ENCODE measurements at regions not wholly inside any gene's neighbourhood (a gene's known extent, or its start where the extent isn't known, plus 50 kb on each side); places are given as distances from the start of the nearest gene placed in this dataset.

- ChIA-PET CTCF (no interaction called here), POLR2A (no interaction called here)
- Mint-ChIP-seq H3K4me3 (no peak overlapping the region), H3K36me3 (no peaks in the 10 kb centered on the region), H3K9me3 (peaks cover 0 to 1% (median 0%) of the 10 kb centered on the region in 11 donors), H3K27ac (no peak overlapping the region), H3K4me1 (no peaks in the 10 kb centered on the region), H3K27me3 (peaks cover 0 to 6% (median 3%) of the 10 kb centered on the region in 5 donors)
- ATAC-seq: no peak
- no peak overlapping the region for H3K27ac ChIP-seq (ENCODE audit: low read depth, low read length)
- DNase-seq: no peak
- no peaks in the 10 kb centered on the region for H3K36me3 ChIP-seq (ENCODE audit: control insufficient read depth in 2 of 3, insufficient read depth in 3 of 3, low read length in 3 of 3)
- intact Hi-C loops (cut with micrococcal nuclease): loop anchor here in 1 of 2 donors (10.0 kb wide), 1 partner anchor 600 kb away; no protein-coding TSS in a partner anchor
- H3K27me3 ChIP-seq (ENCODE audit: control insufficient read depth in 2 of 2, insufficient read depth in 2 of 2, low read length in 2 of 2): no peaks in the 10 kb centered on the region
- H3K4me1 ChIP-seq (ENCODE audit: control insufficient read depth in 2 of 2, insufficient read depth in 2 of 2, low read length in 2 of 2): no peaks in the 10 kb centered on the region
- H3K9me3 ChIP-seq (ENCODE audit: control insufficient read depth in 2 of 3, low read length in 3 of 3): no peaks in the 10 kb centered on the region
- no peak overlapping the region for H3K4me3 ChIP-seq (ENCODE audit: low read length)
Measured at GRCh38 chr15:46304321-46304720, 669.5 kb downstream of the SQOR start.

- H3K27me3 Mint-ChIP-seq: peaks cover 0 to 6% (median 0%) of the 10 kb centered on the region in 5 donors
- H3K4me1 Mint-ChIP-seq: no peaks in the 10 kb centered on the region
- Histone ChIP-seq H3K36me3 (ENCODE audit: control insufficient read depth in 2 of 3, insufficient read depth in 3 of 3, low read length in 3 of 3) (no peaks in the 10 kb centered on the region), H3K9me3 (ENCODE audit: control insufficient read depth in 2 of 3, low read length in 3 of 3) (no peaks in the 10 kb centered on the region), H3K4me1 (ENCODE audit: control insufficient read depth in 2 of 2, insufficient read depth in 2 of 2, low read length in 2 of 2) (no peaks in the 10 kb centered on the region), H3K27me3 (ENCODE audit: control insufficient read depth in 2 of 2, insufficient read depth in 2 of 2, low read length in 2 of 2) (no peaks in the 10 kb centered on the region), H3K27ac (ENCODE audit: low read depth, low read length) (no peak overlapping the region), H3K4me3 (ENCODE audit: low read length) (no peak overlapping the region)
- ATAC-seq (no peak), DNase-seq (no peak)
- no peak overlapping the region for H3K4me3 Mint-ChIP-seq
- ChIA-PET CTCF (no interaction called here), POLR2A (no interaction called here)
- H3K9me3 Mint-ChIP-seq: peaks cover 0 to 1% (median 0%) of the 10 kb centered on the region in 11 donors
- intact Hi-C loops (cut with micrococcal nuclease): loop anchor here in 1 of 2 donors (10.0 kb wide), 1 partner anchor 603 kb away; no protein-coding TSS in a partner anchor
- H3K36me3 Mint-ChIP-seq: no peaks in the 10 kb centered on the region
- H3K27ac Mint-ChIP-seq: no peak overlapping the region
Measured at GRCh38 chr15:46307746-46308145, 672.9 kb downstream of the SQOR start.

- no peaks in the 10 kb centered on the region for H3K27me3 ChIP-seq (ENCODE audit: control insufficient read depth in 2 of 2, insufficient read depth in 2 of 2, low read length in 2 of 2)
- no peaks in the 10 kb centered on the region for H3K4me1 ChIP-seq (ENCODE audit: control insufficient read depth in 2 of 2, insufficient read depth in 2 of 2, low read length in 2 of 2)
- ATAC-seq (no peak), DNase-seq (no peak)
- ChIA-PET CTCF (interaction anchor here (1.2 kb wide), 1 partner anchor 12 kb away, joined by 3 read pairs; no protein-coding TSS in a partner anchor), POLR2A (no interaction called here)
- peaks cover 0 to 1% (median 0%) of the 10 kb centered on the region in 11 donors for H3K9me3 Mint-ChIP-seq
- H3K36me3 ChIP-seq (ENCODE audit: control insufficient read depth in 2 of 3, insufficient read depth in 3 of 3, low read length in 3 of 3): no peaks in the 10 kb centered on the region
- no peak overlapping the region for H3K27ac ChIP-seq (ENCODE audit: low read depth, low read length)
- no peaks in the 10 kb centered on the region for H3K4me1 Mint-ChIP-seq
- H3K36me3 Mint-ChIP-seq: no peaks in the 10 kb centered on the region
- no peaks in the 10 kb centered on the region for H3K9me3 ChIP-seq (ENCODE audit: control insufficient read depth in 2 of 3, low read length in 3 of 3)
- no peak overlapping the region for H3K4me3 ChIP-seq (ENCODE audit: low read length)
- H3K4me3 Mint-ChIP-seq: no peak overlapping the region
- H3K27me3 Mint-ChIP-seq: peaks cover 0 to 6% (median 0%) of the 10 kb centered on the region in 5 donors
- no peak overlapping the region for H3K27ac Mint-ChIP-seq
- intact Hi-C loops (cut with micrococcal nuclease): loop anchor here (10.0 kb wide), 1 partner anchor 605 kb away; no protein-coding TSS in a partner anchor
Measured at GRCh38 chr15:46309914-46310313, 675.1 kb downstream of the SQOR start.

GRCh38 chr15:46312133-46312740 is 677.4 kb downstream of the SQOR start:
- no peaks in the 10 kb centered on the region for H3K4me1 ChIP-seq (ENCODE audit: control insufficient read depth in 2 of 2, insufficient read depth in 2 of 2, low read length in 2 of 2)
- ATAC-seq: peak; percentile 67
- Mint-ChIP-seq H3K36me3 (no peaks in the 10 kb centered on the region), H3K27ac (no peak overlapping the region), H3K4me3 (no peak overlapping the region), H3K4me1 (no peaks in the 10 kb centered on the region), H3K9me3 (peaks cover 0 to 2% (median 0%) of the 10 kb centered on the region in 11 donors), H3K27me3 (peaks cover 0 to 6% (median 0%) of the 10 kb centered on the region in 5 donors)
- CTCF ChIA-PET: interaction anchor here (0.6 to 0.9 kb wide), 3 partner anchors 10 to 12 kb away, joined by 3 read pairs; no protein-coding TSS in a partner anchor
- H3K27me3 ChIP-seq (ENCODE audit: control insufficient read depth in 2 of 2, insufficient read depth in 2 of 2, low read length in 2 of 2): no peaks in the 10 kb centered on the region
- intact Hi-C loops (cut with micrococcal nuclease): loop anchor here in 1 of 2 donors (1.0 to 10.0 kb wide), 2 partner anchors 607 to 1676 kb away; no protein-coding TSS in a partner anchor
- H3K9me3 ChIP-seq (ENCODE audit: control insufficient read depth in 2 of 3, low read length in 3 of 3): no peaks in the 10 kb centered on the region
- POLR2A ChIA-PET: no interaction called here
- no peak overlapping the region for H3K4me3 ChIP-seq (ENCODE audit: low read length)
- no peak overlapping the region for H3K27ac ChIP-seq (ENCODE audit: low read depth, low read length)
- H3K36me3 ChIP-seq (ENCODE audit: control insufficient read depth in 2 of 3, insufficient read depth in 3 of 3, low read length in 3 of 3): no peaks in the 10 kb centered on the region
- DNase-seq: peak in 7 of 9 donors; percentile 2 to 48 (median 39)

- no peaks in the 10 kb centered on the region for H3K4me1 ChIP-seq (ENCODE audit: control insufficient read depth in 2 of 2, insufficient read depth in 2 of 2, low read length in 2 of 2)
- intact Hi-C loops (cut with micrococcal nuclease): loop anchor here in 1 of 2 donors (10.0 kb wide), 1 partner anchor 611 kb away; no protein-coding TSS in a partner anchor
Measured at GRCh38 chr15:46315434-46315833, 680.6 kb downstream of the SQOR start.

GRCh38 chr15:46316024-46316423 is 681.2 kb downstream of the SQOR start:
- no peaks in the 10 kb centered on the region for H3K36me3 ChIP-seq (ENCODE audit: control insufficient read depth in 2 of 3, insufficient read depth in 3 of 3, low read length in 3 of 3)
- CTCF ChIA-PET: no interaction called here
- H3K36me3 Mint-ChIP-seq: no peaks in the 10 kb centered on the region
- H3K27me3 Mint-ChIP-seq: peaks cover 0 to 15% (median 5%) of the 10 kb centered on the region in 5 donors
- H3K27me3 ChIP-seq (ENCODE audit: control insufficient read depth in 2 of 2, insufficient read depth in 2 of 2, low read length in 2 of 2): no peaks in the 10 kb centered on the region
- DNase-seq (no peak), ATAC-seq (no peak)
- H3K4me3 ChIP-seq (ENCODE audit: low read length): no peak overlapping the region
- POLR2A ChIA-PET: no interaction called here
- no peaks in the 10 kb centered on the region for H3K9me3 ChIP-seq (ENCODE audit: control insufficient read depth in 2 of 3, low read length in 3 of 3)
- no peaks in the 10 kb centered on the region for H3K4me1 ChIP-seq (ENCODE audit: control insufficient read depth in 2 of 2, insufficient read depth in 2 of 2, low read length in 2 of 2)
- no peak overlapping the region for H3K27ac ChIP-seq (ENCODE audit: low read depth, low read length)
- peaks cover 0 to 3% (median 0%) of the 10 kb centered on the region in 11 donors for H3K9me3 Mint-ChIP-seq
- H3K4me1 Mint-ChIP-seq: no peaks in the 10 kb centered on the region
- no peak overlapping the region for H3K4me3 Mint-ChIP-seq
- intact Hi-C loops (cut with micrococcal nuclease): loop anchor here in 1 of 2 donors (10.0 kb wide), 1 partner anchor 611 kb away; no protein-coding TSS in a partner anchor
- no peak overlapping the region for H3K27ac Mint-ChIP-seq

More at GRCh38 chr15:46315434-46315833, 680.6 kb downstream of the SQOR start:
- H3K4me3 Mint-ChIP-seq: no peak overlapping the region
- H3K27me3 Mint-ChIP-seq: peaks cover 0 to 9% (median 1%) of the 10 kb centered on the region in 5 donors
- H3K9me3 ChIP-seq (ENCODE audit: control insufficient read depth in 2 of 3, low read length in 3 of 3): no peaks in the 10 kb centered on the region
- POLR2A ChIA-PET: no interaction called here
- DNase-seq: no peak
- H3K4me1 Mint-ChIP-seq: no peaks in the 10 kb centered on the region
- CTCF ChIA-PET: no interaction called here
- H3K27me3 ChIP-seq (ENCODE audit: control insufficient read depth in 2 of 2, insufficient read depth in 2 of 2, low read length in 2 of 2): no peaks in the 10 kb centered on the region
- H3K4me3 ChIP-seq (ENCODE audit: low read length): no peak overlapping the region
- no peak for ATAC-seq
- no peaks in the 10 kb centered on the region for H3K36me3 ChIP-seq (ENCODE audit: control insufficient read depth in 2 of 3, insufficient read depth in 3 of 3, low read length in 3 of 3)
- H3K27ac Mint-ChIP-seq: no peak overlapping the region
- no peaks in the 10 kb centered on the region for H3K36me3 Mint-ChIP-seq
- no peak overlapping the region for H3K27ac ChIP-seq (ENCODE audit: low read depth, low read length)
- H3K9me3 Mint-ChIP-seq: peaks cover 0 to 3% (median 0%) of the 10 kb centered on the region in 11 donors

GRCh38 chr15:46317029-46317428 is 682.2 kb downstream of the SQOR start:
- no peaks in the 10 kb centered on the region for H3K36me3 Mint-ChIP-seq
- Histone ChIP-seq H3K27me3 (ENCODE audit: control insufficient read depth in 2 of 2, insufficient read depth in 2 of 2, low read length in 2 of 2) (no peaks in the 10 kb centered on the region), H3K9me3 (ENCODE audit: control insufficient read depth in 2 of 3, low read length in 3 of 3) (no peaks in the 10 kb centered on the region), H3K4me3 (ENCODE audit: low read length) (no peak overlapping the region), H3K27ac (ENCODE audit: low read depth, low read length) (no peak overlapping the region), H3K36me3 (ENCODE audit: control insufficient read depth in 2 of 3, insufficient read depth in 3 of 3, low read length in 3 of 3) (no peaks in the 10 kb centered on the region), H3K4me1 (ENCODE audit: control insufficient read depth in 2 of 2, insufficient read depth in 2 of 2, low read length in 2 of 2) (no peaks in the 10 kb centered on the region)
- ATAC-seq: no peak
- no peak for DNase-seq
- CTCF ChIA-PET: no interaction called here
- H3K27me3 Mint-ChIP-seq: peaks cover 0 to 15% (median 5%) of the 10 kb centered on the region in 5 donors
- H3K4me1 Mint-ChIP-seq: no peaks in the 10 kb centered on the region
- H3K9me3 Mint-ChIP-seq: peaks cover 0 to 3% (median 0%) of the 10 kb centered on the region in 11 donors
- no peak overlapping the region for H3K4me3 Mint-ChIP-seq
- intact Hi-C loops (cut with micrococcal nuclease): loop anchor here in 1 of 2 donors (10.0 kb wide), 1 partner anchor 612 kb away; no protein-coding TSS in a partner anchor
- no peak overlapping the region for H3K27ac Mint-ChIP-seq
- POLR2A ChIA-PET: no interaction called here

All from naive thymus-derived CD4-positive, alpha-beta T cell (primary cell).